ENCODE measurements at regions not wholly inside any gene's neighbourhood (a gene's known extent, or its start where the extent isn't known, plus 50 kb on each side); places are given as distances from the start of the nearest gene placed in this dataset.

DNA sequence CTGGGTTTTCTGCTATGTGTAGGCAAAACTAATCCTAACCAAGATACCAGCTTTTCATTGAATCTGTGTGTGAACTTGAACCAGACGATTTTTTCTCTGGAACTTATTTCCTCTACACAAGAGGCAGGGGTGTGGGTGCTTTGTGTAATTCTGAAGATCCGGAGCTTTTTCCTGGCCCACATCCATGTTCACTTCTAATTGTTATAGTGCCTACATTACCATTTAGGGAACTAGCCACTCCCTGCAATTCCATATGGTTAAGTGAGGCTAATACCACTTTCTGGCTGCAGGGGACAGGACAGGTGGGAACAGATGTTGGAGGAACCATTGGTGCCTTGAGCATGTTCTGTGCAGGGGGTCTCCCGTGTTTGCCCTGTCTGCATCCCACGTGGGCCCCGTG, 83.4 kb upstream of the FMN2 start:
- H3K27me3 ChIP-seq, result no peaks in the 10 kb centered on the region
- TF ChIP-seq, protein P1, sequence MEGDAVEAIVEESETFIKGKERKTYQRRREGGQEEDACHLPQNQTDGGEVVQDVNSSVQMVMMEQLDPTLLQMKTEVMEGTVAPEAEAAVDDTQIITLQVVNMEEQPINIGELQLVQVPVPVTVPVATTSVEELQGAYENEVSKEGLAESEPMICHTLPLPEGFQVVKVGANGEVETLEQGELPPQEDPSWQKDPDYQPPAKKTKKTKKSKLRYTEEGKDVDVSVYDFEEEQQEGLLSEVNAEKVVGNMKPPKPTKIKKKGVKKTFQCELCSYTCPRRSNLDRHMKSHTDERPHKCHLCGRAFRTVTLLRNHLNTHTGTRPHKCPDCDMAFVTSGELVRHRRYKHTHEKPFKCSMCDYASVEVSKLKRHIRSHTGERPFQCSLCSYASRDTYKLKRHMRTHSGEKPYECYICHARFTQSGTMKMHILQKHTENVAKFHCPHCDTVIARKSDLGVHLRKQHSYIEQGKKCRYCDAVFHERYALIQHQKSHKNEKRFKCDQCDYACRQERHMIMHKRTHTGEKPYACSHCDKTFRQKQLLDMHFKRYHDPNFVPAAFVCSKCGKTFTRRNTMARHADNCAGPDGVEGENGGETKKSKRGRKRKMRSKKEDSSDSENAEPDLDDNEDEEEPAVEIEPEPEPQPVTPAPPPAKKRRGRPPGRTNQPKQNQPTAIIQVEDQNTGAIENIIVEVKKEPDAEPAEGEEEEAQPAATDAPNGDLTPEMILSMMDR (IDR thresholded peaks at IDR 0.05), result no peak
- TF ChIP-seq POLR2A (IDR thresholded peaks at IDR 0.05), result no peak
- TF ChIP-seq POLR2AphosphoS5 (IDR thresholded peaks at IDR 0.05), result no peak
- no peak for DNase-seq (ENCODE audit: low spot score in 2 of 2)
- intact Hi-C loops (cut with DNase I; ENCODE audit: low total_unique reads), result no loop called here
- H3K36me3 ChIP-seq, result no peaks in the 10 kb centered on the region
- H3K4me1 ChIP-seq, result no peaks in the 10 kb centered on the region
- no peak overlapping the region for H3K27ac ChIP-seq
- H3K9me3 ChIP-seq, result peaks cover 6 to 9% of the 10 kb centered on the region in 2 donors
- H3K4me3 ChIP-seq, result no peak overlapping the region

DNA sequence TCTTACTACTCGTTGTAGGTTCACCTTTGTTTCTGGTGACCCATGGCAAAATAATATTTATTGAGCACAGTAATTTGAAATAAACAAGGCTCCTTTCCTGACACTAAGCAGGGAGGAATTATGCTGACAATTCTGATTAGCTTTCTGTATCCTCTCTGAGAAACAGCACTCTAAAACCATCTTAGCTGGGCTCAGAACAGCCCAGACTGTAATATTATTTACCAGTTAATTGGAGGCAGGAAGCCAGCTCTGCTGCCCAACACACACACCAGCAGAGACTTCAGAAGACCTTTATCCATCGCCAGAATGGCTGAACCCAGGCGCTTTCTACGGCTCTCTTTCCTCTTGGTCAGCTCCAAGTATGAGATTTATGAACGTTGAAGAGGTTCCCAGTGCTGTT, 77.6 kb upstream of the FMN2 start:
- Histone ChIP-seq H3K27ac (no peak overlapping the region), H3K27me3 (no peaks in the 10 kb centered on the region), H3K9me3 (peaks cover 6 to 14% of the 10 kb centered on the region in 2 donors), H3K4me1 (no peaks in the 10 kb centered on the region), H3K4me3 (no peak overlapping the region), H3K36me3 (no peaks in the 10 kb centered on the region)
- TF ChIP-seq POLR2A (IDR thresholded peaks at IDR 0.05) (no peak), POLR2AphosphoS5 (IDR thresholded peaks at IDR 0.05) (no peak)
- TF ChIP-seq, protein P1 (IDR thresholded peaks at IDR 0.05), result no peak
- intact Hi-C loops (cut with DNase I; ENCODE audit: low total_unique reads), result no loop called here
- no peak for DNase-seq (ENCODE audit: low spot score in 2 of 2)

DNA sequence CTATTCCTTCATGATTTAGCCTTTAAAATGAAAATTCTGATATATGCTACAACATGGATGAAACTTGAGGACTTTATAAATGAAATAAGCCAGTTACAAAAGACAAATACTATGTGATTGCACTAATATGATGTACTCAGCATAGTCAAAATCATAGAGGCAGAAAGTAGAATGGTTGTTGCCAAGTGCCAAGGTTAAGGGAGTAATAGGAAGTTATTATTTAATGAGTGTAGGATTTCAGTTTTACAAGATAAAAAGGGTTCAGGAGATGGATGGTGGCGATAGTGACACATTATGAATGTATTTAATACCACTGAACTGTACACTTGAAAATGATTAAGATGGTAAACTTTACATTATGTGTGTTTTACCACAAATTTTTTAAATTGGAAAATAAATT, 73.1 kb upstream of the FMN2 start:
- intact Hi-C loops (cut with DNase I; ENCODE audit: low total_unique reads), result loop anchor here (5.0 kb wide), 1 partner anchor 259 kb away; no protein-coding TSS in a partner anchor
- TF ChIP-seq POLR2A (IDR thresholded peaks at IDR 0.05) (no peak), POLR2AphosphoS5 (IDR thresholded peaks at IDR 0.05) (no peak)
- TF ChIP-seq, protein P1 (IDR thresholded peaks at IDR 0.05), result no peak
- DNase-seq (ENCODE audit: low spot score in 2 of 2), result no peak

DNA sequence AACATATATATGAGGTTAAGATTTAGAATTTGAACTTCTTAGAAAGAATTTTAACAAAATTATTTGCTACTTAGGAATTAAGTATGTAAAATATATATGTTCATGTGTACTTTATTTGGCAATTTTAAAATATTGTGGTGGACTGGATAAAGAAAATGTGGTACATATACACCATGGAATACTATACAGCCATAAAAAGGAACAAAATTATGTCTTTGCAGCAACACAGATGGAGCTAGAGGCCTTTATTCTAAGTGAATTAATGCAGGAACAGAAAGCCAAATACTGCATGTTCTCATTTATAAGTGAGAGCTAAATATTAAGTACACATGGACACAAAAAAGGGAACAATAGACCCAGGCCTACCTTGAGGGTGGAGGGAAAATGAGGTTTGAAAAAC, 72.2 kb upstream of the FMN2 start:
- Histone ChIP-seq H3K36me3 (no peaks in the 10 kb centered on the region), H3K4me3 (no peak overlapping the region), H3K27me3 (no peaks in the 10 kb centered on the region), H3K4me1 (no peaks in the 10 kb centered on the region), H3K27ac (no peak overlapping the region), H3K9me3 (peaks cover 0 to 10% of the 10 kb centered on the region in 2 donors)
- TF ChIP-seq POLR2A (IDR thresholded peaks at IDR 0.05) (no peak), POLR2AphosphoS5 (IDR thresholded peaks at IDR 0.05) (no peak)
- TF ChIP-seq, protein P1 (IDR thresholded peaks at IDR 0.05), result no peak
- intact Hi-C loops (cut with DNase I; ENCODE audit: low total_unique reads), result loop anchor here (5.0 kb wide), 1 partner anchor 258 kb away; no protein-coding TSS in a partner anchor
- no peak for DNase-seq (ENCODE audit: low spot score in 2 of 2)

More for the DNA sequence above, 73.1 kb upstream of the FMN2 start:
- peaks cover 0 to 10% of the 10 kb centered on the region in 2 donors for H3K9me3 ChIP-seq
- H3K27ac ChIP-seq, result no peak overlapping the region
- H3K36me3 ChIP-seq, result no peaks in the 10 kb centered on the region
- H3K27me3 ChIP-seq, result no peaks in the 10 kb centered on the region
- H3K4me1 ChIP-seq, result no peaks in the 10 kb centered on the region
- H3K4me3 ChIP-seq, result no peak overlapping the region

DNA sequence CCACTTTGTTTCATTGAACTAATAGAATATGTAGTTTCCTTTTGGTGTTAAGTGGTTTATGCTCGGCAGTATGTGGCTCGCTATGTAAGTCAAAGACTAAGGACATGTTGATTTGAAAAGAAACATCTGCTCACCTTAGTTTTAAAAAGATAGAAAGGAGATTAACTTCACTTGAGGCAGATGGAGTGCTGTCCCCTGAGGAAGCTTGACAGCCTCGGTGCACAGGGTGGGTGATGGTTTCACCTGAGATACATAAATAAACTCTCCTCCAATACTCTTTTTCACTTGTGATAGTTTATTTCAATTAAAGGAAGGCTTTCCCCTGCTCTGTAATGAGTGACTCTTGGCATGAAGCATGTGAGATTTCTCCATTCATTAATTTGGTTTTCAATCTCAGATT, 70.8 kb upstream of the FMN2 start:
- TF ChIP-seq, protein P1 (IDR thresholded peaks at IDR 0.05), result no peak
- TF ChIP-seq POLR2AphosphoS5 (IDR thresholded peaks at IDR 0.05) (no peak), POLR2A (IDR thresholded peaks at IDR 0.05) (no peak)
- H3K36me3 ChIP-seq, result no peaks in the 10 kb centered on the region
- peaks cover 0 to 10% of the 10 kb centered on the region in 2 donors for H3K9me3 ChIP-seq
- DNase-seq (ENCODE audit: low spot score in 2 of 2), result no peak
- no peak overlapping the region for H3K4me3 ChIP-seq
- no peaks in the 10 kb centered on the region for H3K4me1 ChIP-seq
- no peak overlapping the region for H3K27ac ChIP-seq
- intact Hi-C loops (cut with DNase I; ENCODE audit: low total_unique reads), result no loop called here
- H3K27me3 ChIP-seq, result no peaks in the 10 kb centered on the region

All from breast epithelium (tissue), 4 donors.